ENCODE measurements at regions not wholly inside any gene's neighbourhood (a gene's known extent, or its start where the extent isn't known, plus 50 kb on each side); places are given as distances from the start of the nearest gene placed in this dataset.
"Not testable (repeated sequence)": the region's sequence is repeated elsewhere in the genome, so short reads cannot be mapped to it uniquely, and the experiment has no call there.

GRCh38 chr16:79949417-79949816 is 348.9 kb upstream of the MAF start:
- no peak for TF ChIP-seq CTCF (IDR thresholded peaks at IDR 0.05; ENCODE audit: insufficient read depth, low read depth, low read length)
- no peak for DNase-seq (ENCODE audit: low read depth)
- ChIA-PET POLR2A (no interaction called here), CTCF (interaction anchor here (0.7 kb wide), 1 partner anchor 15 kb away, joined by 3 read pairs; no protein-coding TSS in a partner anchor)
- no peak overlapping the region for H3K4me3 ChIP-seq (ENCODE audit: low read depth, low read length)
- no peaks in the 10 kb centered on the region for H3K36me3 ChIP-seq (ENCODE audit: control insufficient read depth, insufficient read depth, low read length)
- H3K27me3 ChIP-seq (ENCODE audit: control insufficient read depth, insufficient read depth, low read length) = no peaks in the 10 kb centered on the region

DNA sequence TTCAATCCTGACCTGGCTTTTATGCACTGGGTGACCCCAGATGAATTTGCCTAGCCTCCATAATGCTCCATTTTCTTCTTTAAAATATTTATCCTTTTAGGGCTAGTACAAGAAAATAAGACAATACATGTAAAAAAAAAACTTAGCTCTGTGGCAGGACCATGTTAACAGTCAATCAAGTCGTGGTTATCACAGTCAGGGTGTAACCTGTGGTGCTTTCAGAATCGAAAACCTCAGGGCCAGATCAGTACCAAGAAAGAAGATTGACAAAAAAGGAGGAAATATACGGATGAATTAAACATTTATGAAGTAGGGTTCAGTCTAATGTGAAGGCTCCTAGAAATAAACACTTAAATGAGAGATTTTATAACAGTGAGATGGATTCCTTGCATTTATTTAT is 347.2 kb upstream of the MAF start:
- H3K36me3 ChIP-seq (ENCODE audit: control insufficient read depth, insufficient read depth, low read length) = no peaks in the 10 kb centered on the region
- H3K27me3 ChIP-seq (ENCODE audit: control insufficient read depth, insufficient read depth, low read length) = no peaks in the 10 kb centered on the region
- H3K4me3 ChIP-seq (ENCODE audit: low read depth, low read length) = no peak overlapping the region
- no peak for DNase-seq (ENCODE audit: low read depth)
- no peak for TF ChIP-seq CTCF (IDR thresholded peaks at IDR 0.05; ENCODE audit: insufficient read depth, low read depth, low read length)
- ChIA-PET CTCF (no interaction called here), POLR2A (no interaction called here)

DNA sequence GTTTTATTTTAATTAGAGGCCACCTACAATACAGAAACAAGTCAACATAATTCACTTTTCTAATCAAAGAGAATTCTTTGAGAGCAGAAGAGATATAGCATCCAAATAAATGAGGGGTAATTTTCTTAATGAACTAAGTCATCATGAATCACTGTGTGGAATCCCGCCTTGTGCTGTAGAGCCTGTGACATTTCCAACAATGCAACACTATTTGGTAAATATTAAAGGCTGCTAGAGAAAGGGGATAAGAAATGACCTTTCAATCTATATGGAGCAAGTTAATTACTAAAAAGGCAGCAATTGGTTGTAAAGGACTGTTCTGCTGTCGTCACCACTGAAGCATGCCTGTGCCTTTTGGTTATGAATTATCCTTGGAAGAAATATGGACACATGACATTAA is 345.7 kb upstream of the MAF start:
- CTCF ChIA-PET = interaction anchor here (0.6 kb wide), 1 partner anchor 429 kb away, joined by 3 read pairs; no protein-coding TSS in a partner anchor
- POLR2A ChIA-PET = no interaction called here
- H3K36me3 ChIP-seq (ENCODE audit: control insufficient read depth, insufficient read depth, low read length) = no peaks in the 10 kb centered on the region
- no peak overlapping the region for H3K4me3 ChIP-seq (ENCODE audit: low read depth, low read length)
- no peak for TF ChIP-seq CTCF (IDR thresholded peaks at IDR 0.05; ENCODE audit: insufficient read depth, low read depth, low read length)
- no peak for DNase-seq (ENCODE audit: low read depth)
- no peaks in the 10 kb centered on the region for H3K27me3 ChIP-seq (ENCODE audit: control insufficient read depth, insufficient read depth, low read length)

GRCh38 chr16:79943736-79944135 is 343.2 kb upstream of the MAF start:
- CTCF ChIA-PET = no interaction called here
- Histone ChIP-seq H3K4me3 (ENCODE audit: low read depth, low read length) (no peak overlapping the region), H3K36me3 (ENCODE audit: control insufficient read depth, insufficient read depth, low read length) (no peaks in the 10 kb centered on the region), H3K27me3 (ENCODE audit: control insufficient read depth, insufficient read depth, low read length) (no peaks in the 10 kb centered on the region)
- DNase-seq (ENCODE audit: low read depth) = no peak
- TF ChIP-seq CTCF (IDR thresholded peaks at IDR 0.05; ENCODE audit: insufficient read depth, low read depth, low read length) = no peak
- POLR2A ChIA-PET = no interaction called here

DNA sequence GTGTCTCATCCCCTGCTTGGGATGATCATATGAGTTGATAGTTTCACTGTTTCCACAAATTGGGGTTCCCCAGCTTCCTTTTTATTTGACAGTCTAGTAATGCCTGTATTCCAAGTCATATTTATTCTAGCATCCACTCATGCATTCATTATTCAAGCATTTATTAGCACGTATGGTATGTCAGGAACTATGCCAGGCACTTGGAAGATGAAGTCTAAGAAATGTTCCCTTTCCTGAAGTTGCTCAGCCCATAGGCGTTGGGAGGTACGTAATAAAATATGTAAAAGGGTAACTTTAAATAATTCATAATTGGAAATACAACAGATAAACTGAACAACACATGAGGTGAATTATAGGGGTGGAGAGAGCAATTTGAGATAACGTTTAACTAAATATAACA is 338.0 kb upstream of the MAF start:
- POLR2A ChIA-PET = no interaction called here
- H3K36me3 ChIP-seq (ENCODE audit: control insufficient read depth, insufficient read depth, low read length) = no peaks in the 10 kb centered on the region

GRCh38 chr16:79937671-79938070 is 337.1 kb upstream of the MAF start:
- H3K27me3 ChIP-seq (ENCODE audit: control insufficient read depth, insufficient read depth, low read length); DNase-seq (ENCODE audit: low read depth); POLR2A ChIA-PET; H3K4me3 ChIP-seq (ENCODE audit: low read depth, low read length); H3K36me3 ChIP-seq (ENCODE audit: control insufficient read depth, insufficient read depth, low read length): not testable (repeated sequence)
- CTCF ChIA-PET = interaction anchor here (0.7 kb wide), 2 partner anchors 10 to 109 kb away, joined by 3 read pairs; no protein-coding TSS in a partner anchor

More for the DNA sequence above, 338.0 kb upstream of the MAF start:
- Histone ChIP-seq H3K27me3 (ENCODE audit: control insufficient read depth, insufficient read depth, low read length) (no peaks in the 10 kb centered on the region), H3K4me3 (ENCODE audit: low read depth, low read length) (no peak overlapping the region)
- TF ChIP-seq CTCF (IDR thresholded peaks at IDR 0.05; ENCODE audit: insufficient read depth, low read depth, low read length) = no peak
- CTCF ChIA-PET = no interaction called here
- DNase-seq (ENCODE audit: low read depth) = no peak

All from BJ (cell line).